ENCODE measurements at regions not wholly inside any gene's neighbourhood (a gene's known extent, or its start where the extent isn't known, plus 50 kb on each side); places are given as distances from the start of the nearest gene placed in this dataset.

DNA sequence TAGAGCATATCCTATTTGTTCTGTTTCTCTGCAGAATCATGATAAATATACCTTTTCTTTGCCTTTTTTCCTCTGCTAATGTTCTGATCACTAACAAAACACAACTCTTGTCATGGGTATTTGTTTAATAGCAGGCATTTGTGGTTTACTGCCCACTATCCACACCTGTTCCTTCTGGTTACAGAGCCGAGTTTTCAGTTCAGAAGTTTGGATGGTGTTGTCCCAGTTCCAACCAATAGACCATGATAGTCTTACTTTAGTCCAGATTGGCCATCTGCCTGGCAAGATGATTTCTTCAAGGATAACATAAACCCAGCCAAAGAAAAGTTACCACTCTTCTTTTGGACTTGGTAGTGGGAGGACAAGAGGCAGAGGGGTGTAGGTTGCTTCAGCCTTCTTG, 211.2 kb downstream of the TFAP2A start:
- TF ChIP-seq, protein P1, sequence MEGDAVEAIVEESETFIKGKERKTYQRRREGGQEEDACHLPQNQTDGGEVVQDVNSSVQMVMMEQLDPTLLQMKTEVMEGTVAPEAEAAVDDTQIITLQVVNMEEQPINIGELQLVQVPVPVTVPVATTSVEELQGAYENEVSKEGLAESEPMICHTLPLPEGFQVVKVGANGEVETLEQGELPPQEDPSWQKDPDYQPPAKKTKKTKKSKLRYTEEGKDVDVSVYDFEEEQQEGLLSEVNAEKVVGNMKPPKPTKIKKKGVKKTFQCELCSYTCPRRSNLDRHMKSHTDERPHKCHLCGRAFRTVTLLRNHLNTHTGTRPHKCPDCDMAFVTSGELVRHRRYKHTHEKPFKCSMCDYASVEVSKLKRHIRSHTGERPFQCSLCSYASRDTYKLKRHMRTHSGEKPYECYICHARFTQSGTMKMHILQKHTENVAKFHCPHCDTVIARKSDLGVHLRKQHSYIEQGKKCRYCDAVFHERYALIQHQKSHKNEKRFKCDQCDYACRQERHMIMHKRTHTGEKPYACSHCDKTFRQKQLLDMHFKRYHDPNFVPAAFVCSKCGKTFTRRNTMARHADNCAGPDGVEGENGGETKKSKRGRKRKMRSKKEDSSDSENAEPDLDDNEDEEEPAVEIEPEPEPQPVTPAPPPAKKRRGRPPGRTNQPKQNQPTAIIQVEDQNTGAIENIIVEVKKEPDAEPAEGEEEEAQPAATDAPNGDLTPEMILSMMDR (IDR thresholded peaks at IDR 0.05) = no peak
- no peak for TF ChIP-seq POLR2A (IDR thresholded peaks at IDR 0.05)
